ENCODE measurements at regions not wholly inside any gene's neighbourhood (a gene's known extent, or its start where the extent isn't known, plus 50 kb on each side); places are given as distances from the start of the nearest gene placed in this dataset.
A peak's percentile ranks its signal among the peaks of the same experiment; 100 is the strongest.

DNA sequence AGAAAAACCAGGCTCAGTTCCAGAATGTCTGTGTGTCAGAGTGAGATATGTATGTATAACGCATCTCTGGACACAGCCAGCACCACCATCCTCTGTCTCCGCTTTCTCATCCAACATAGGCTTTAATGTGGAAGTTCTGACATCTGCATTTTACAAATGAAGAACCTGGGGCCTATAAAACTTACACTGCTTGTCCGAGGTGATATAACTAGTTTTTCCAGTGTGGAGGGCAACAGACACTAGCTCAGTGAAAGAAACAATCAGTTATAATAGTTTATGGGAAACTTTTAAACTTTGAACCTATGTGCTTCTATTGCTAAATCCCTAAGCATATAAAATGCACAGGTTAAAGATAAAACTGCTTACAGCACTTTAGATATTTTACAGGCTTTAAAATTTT is 208.7 kb downstream of the CRPPA start:
- DNase-seq = no peak

GRCh38 chr7:16212032-16212431 is 209.3 kb downstream of the CRPPA start:
- no peak for DNase-seq

- DNase-seq = no peak
Measured at GRCh38 chr7:16211402-16211925, 209.9 kb downstream of the CRPPA start.

- no peak for DNase-seq
Measured at GRCh38 chr7:16210171-16210570, 211.2 kb downstream of the CRPPA start.

GRCh38 chr7:16207321-16207720 is 214.0 kb downstream of the CRPPA start:
- no peak for DNase-seq

- DNase-seq = no peak
Measured at GRCh38 chr7:16205466-16205865, 215.9 kb downstream of the CRPPA start.

DNA sequence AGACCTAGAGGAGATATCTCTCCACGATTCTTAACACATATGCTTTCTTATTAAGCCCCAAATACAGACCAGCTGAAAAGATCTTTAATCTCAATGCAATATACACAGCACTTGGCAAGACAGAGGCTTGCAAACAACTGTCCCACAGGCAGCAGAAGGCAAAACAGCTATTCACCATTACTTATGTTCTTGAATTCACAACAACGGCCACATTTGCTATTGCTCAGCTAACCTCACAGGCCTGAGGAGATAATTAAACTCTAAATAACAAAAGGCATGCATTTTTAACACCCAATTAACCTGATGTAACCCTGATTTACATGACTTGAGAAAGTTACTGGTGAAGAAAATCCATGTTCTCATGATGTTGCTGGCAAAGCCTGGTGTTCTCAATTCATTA is 216.4 kb downstream of the CRPPA start:
- no peak for DNase-seq

DNA sequence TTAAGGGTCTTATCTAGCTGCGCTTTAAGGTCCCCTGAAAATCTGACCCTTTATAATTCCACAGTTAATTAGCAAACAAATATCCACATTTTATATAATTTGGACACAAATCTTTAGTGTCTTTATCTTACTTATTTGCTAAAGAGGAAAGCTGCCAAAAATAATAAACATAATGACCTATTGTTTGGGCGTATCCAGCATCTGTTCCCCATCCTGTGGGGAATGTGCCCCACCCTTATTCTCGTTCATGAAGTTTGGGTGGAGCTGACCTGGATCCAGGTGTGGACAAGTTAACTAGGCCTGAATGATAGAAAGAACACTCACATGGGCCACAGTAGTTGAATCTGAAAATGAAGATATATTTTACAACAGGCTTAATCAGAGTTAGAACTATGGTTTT is 218.3 kb downstream of the CRPPA start:
- DNase-seq = no peak

- no peak for DNase-seq
Measured at GRCh38 chr7:16202303-16202702, 219.0 kb downstream of the CRPPA start.

DNA sequence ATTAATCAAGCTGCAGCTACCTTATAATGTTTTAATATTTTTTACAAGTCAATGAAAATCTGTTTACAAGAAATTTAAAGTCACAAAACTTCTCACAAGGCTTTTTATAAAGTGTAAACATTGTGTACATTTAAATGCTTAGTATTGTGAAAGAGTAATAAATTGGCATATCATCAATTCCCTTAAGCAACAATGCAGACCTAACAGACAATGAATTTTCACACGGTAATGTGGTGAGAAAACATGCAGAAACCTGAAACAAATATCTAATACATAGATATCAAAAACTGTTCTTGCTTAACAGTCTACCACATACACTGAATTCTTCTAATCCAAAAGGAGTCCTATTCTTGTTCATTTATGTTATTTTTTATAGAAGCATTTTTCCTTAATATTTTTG is 220.7 kb downstream of the CRPPA start:
- DNase-seq = no peak

GRCh38 chr7:16193631-16194030 is 227.7 kb downstream of the CRPPA start:
- DNase-seq = no peak

DNA sequence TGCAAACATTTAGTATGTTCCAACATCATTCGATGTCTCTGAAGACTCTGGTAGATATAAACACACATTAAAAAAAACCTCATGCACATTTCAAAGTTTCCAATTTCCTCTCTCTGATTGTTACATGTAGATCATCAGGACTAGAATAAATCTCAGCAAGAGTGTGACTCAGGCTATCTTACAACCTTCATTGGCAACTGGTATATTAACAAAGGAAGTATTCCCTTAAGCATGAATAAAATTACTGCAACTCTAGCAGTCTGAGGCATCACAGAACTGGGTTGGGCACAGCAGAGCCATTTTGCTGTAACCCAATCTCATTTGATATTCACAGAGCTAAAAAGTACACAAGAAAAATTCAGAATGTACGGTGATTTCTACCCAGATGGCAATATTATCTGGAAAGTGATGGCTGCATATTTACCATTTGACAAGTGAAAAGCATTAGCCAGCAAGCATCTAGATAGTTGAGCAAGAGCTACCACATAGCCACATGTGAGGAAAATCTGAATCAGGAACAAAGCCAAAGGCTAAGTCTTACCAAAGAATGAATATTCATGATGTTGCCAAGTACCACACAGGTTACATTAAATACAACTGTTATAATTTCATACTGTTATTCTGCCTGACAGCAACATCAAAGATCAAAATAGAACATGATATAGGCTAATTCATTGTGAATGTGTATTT is 232.2 kb downstream of the CRPPA start:
- DNase-seq = no peak

DNA sequence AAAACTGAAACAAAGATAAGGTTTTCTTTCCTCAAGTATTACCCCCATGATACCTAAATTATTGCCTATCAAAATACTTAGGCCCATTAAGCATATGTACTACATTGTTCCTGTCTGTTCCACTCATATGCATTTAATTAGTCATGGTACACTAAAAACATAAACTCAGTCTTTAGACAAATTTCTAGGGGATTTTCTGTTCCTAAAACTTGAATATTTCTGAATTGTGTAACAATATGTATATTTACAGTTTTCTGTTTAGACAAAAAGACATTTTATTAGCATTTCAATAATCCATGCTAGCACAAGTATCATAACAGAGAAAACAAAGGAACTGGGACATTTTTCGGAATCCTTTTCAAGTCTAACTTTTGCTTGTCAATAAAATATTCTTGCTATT is 234.2 kb downstream of the CRPPA start:
- DNase-seq = no peak

DNA sequence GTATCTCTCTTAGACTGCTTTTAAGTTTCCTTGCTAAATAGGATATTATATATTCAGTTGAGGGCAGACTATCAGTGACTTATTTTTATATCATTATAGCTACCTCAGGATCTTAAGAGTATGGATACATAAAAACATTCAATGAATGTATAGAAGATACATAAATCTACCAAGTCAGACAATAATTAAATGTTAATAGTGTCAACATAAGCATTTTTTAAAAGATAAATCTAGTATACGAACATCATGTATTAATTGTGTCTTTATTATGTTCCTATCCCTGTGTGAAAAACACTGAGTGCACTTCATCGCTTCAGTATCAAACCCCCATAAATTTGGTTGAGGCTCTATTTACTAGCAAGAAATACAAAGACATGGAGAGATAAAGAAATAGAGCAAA is 242.8 kb downstream of the CRPPA start:
- DNase-seq = no peak

DNA sequence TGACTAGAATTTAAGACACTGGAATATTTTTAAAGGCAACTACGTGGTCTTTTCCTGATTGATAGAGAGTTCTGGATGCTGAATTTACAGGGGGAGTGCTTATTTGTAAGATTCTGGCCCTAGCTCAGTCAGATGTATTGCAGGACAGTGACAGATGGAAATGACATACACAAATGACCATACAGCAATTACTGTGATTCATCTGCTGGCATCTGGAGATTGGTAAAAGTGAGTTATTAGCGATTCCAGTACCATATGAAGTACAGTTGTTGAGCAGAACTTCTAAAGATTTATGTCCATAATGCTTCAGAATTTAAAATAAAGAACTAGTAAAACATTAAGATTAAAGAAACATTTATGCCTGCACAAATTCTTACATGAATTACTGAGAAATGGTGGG is 243.2 kb downstream of the CRPPA start:
- no peak for DNase-seq

- DNase-seq = no peak
Measured at GRCh38 chr7:16174253-16174652, 247.1 kb downstream of the CRPPA start.

DNA sequence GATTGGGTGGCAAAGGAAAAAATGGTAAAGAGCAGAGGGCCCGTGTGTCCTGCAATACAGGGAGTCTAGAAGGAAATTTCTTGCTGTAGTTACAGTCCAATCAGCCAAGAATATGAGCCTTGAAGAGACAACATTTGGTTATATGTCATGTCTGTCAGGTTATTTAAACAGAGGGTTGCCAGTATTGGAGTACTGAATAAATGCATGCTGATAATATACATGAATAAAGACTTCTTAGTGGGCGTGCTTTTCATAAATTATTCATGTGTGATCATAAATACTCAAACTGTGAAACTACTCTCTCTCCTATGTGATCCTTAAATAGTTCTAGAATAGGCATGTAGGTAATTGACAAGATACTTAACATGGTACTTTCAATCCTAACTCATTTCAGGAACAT is 249.0 kb downstream of the CRPPA start:
- DNase-seq = no peak

GRCh38 chr7:16171928-16172327 is 249.4 kb downstream of the CRPPA start:
- DNase-seq = no peak

DNA sequence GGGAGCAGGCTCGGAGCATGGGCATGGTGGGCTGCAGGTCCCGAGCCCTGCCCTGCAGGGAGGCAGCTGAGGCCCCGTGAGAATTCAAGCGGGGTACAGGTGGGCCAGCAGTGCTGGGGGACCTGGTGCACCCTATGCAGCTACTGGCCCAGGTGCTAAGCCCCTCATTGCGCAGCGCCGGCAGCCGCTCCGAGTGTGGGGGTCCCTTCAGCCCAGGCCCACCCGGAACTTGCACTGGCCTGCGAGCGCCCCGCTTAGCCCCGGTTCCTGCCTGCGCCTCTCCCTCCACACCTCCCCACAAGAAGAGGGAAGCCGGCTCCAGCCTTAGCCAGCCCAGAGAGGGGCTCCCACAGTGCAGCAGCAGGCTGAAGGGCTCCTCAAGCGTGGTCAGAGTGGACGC is 250.7 kb downstream of the CRPPA start:
- no peak for DNase-seq

- no peak for DNase-seq
Measured at GRCh38 chr7:16169537-16169936, 251.8 kb downstream of the CRPPA start.

- no peak for DNase-seq
Measured at GRCh38 chr7:16167526-16167925, 253.8 kb downstream of the CRPPA start.

- DNase-seq = no peak
Measured at GRCh38 chr7:16144361-16144760, 277.0 kb downstream of the CRPPA start.

DNA sequence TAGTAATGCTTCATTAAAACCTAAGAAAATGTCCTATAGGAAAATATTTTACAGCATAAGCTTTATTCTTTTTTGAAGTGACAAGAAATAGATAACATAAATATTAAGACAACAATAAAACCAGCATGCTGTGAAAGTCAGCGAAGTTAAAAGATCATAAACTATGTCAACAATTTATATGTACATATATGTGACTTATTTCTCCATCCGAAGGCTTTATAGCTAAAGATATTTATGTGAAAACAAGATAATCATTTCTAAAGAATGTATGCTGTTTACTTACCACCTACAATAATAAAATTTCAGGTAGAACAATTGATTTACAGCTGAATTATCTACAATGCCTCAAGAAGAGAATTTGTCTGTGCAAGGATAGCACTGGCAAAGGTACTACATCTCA is 283.4 kb downstream of the CRPPA start:
- no peak for DNase-seq

GRCh38 chr7:16136896-16137295 is 284.4 kb downstream of the CRPPA start:
- no peak for DNase-seq

GRCh38 chr7:16135658-16136057 is 285.7 kb downstream of the CRPPA start:
- DNase-seq = peak; percentile 39
